ENCODE measurements at regions not wholly inside any gene's neighbourhood (a gene's known extent, or its start where the extent isn't known, plus 50 kb on each side); places are given as distances from the start of the nearest gene placed in this dataset.
A peak's percentile ranks its signal among the peaks of the same experiment; 100 is the strongest.
"Not testable (repeated sequence)": the region's sequence is repeated elsewhere in the genome, so short reads cannot be mapped to it uniquely, and the experiment has no call there.

DNA sequence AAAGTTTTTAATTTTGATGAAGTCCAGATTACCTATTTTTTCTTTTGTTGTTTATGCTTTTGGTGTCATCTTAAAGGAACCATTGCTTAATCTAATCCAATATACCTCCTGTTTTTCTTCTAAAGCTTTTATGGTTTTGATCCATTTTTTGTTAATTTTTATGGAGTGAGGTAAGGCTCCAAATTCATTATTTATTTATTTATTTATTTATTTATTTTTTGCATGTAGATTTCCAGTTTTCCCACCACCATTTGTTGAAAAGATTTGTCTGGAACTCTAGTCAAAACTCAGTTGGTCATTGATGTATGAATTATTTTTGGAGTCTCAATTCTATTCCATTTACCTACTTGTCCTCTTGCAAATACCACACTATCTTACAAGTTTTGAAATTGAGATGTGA, 99.4 kb upstream of the RBMS1 start:
- Histone ChIP-seq H3K4me1 (replicated peaks in 1 of 2) (no peaks in the 10 kb centered on the region), H3K4me3 (no peak overlapping the region), H3K27me3 (no peaks in the 10 kb centered on the region), H3K36me3 (replicated peaks in 1 of 2) (no peaks in the 10 kb centered on the region), H3K9me3 (replicated peaks in 1 of 3) (no peaks in the 10 kb centered on the region), H3K27ac (no peak overlapping the region)
- TF ChIP-seq POLR2A (IDR thresholded peaks at IDR 0.05), result no peak
- TF ChIP-seq CTCF (IDR thresholded peaks at IDR 0.05), result no peak
- DNase-seq, result no peak
- intact Hi-C loops (cut with DNase I), result no loop called here

- intact Hi-C loops (cut with DNase I), result no loop called here
- no peaks in the 10 kb centered on the region for H3K9me3 ChIP-seq (replicated peaks in 1 of 3)
These were observed 102.8 kb upstream of the RBMS1 start for GRCh38 chr2:160596441-160596840.

GRCh38 chr2:160600437-160600836, 106.8 kb upstream of the RBMS1 start:
- H3K36me3 ChIP-seq (replicated peaks in 1 of 2); H3K4me3 ChIP-seq; H3K27ac ChIP-seq; intact Hi-C loops (cut with DNase I); H3K4me1 ChIP-seq (replicated peaks in 1 of 2); DNase-seq; H3K27me3 ChIP-seq; H3K9me3 ChIP-seq (replicated peaks in 1 of 3): not testable (repeated sequence)
- 79 to 100% (median 86%) methylated on average over 1 of the region's 1 CpG for WGBS, 4 donors

More at GRCh38 chr2:160596441-160596840, 102.8 kb upstream of the RBMS1 start:
- DNase-seq, result no peak
- H3K27me3 ChIP-seq, result no peaks in the 10 kb centered on the region
- no peak overlapping the region for H3K27ac ChIP-seq
- H3K4me3 ChIP-seq, result no peak overlapping the region
- no peak for TF ChIP-seq CTCF (IDR thresholded peaks at IDR 0.05)
- no peak for TF ChIP-seq POLR2A (IDR thresholded peaks at IDR 0.05)
- H3K36me3 ChIP-seq (replicated peaks in 1 of 2), result no peaks in the 10 kb centered on the region
- H3K4me1 ChIP-seq (replicated peaks in 1 of 2), result no peaks in the 10 kb centered on the region

DNA sequence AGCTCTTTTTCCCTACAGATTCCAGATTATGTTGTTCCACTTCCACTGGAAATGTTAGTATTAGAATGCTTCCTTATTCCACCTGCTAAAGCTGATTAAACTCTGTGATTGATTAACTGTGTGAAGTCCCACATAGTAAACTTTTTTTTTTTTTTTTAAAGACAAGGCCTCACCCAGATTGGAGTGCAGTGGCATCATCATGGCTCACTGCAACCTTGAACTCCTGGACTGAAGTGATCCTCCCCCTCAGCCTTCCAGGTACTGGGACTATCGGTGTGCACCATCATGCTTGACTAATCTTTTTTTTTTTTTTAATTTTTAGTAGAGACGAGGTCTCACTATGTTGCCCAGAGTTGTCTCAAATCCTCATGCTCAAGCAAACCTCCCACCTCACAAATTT, 108.5 kb upstream of the RBMS1 start:
- Histone ChIP-seq H3K36me3 (replicated peaks in 1 of 2) (no peaks in the 10 kb centered on the region), H3K27me3 (no peaks in the 10 kb centered on the region), H3K4me1 (replicated peaks in 1 of 2) (no peaks in the 10 kb centered on the region), H3K27ac (no peak overlapping the region), H3K9me3 (replicated peaks in 1 of 3) (no peaks in the 10 kb centered on the region), H3K4me3 (no peak overlapping the region)
- intact Hi-C loops (cut with DNase I), result no loop called here
- TF ChIP-seq POLR2A (IDR thresholded peaks at IDR 0.05) (no peak), CTCF (IDR thresholded peaks at IDR 0.05) (no peak)
- 51 to 66% (median 51%) methylated on average over 2 of the region's 2 CpGs for WGBS, 4 donors
- DNase-seq, result peak in 2 of 7 donors; percentile 17 to 25

DNA sequence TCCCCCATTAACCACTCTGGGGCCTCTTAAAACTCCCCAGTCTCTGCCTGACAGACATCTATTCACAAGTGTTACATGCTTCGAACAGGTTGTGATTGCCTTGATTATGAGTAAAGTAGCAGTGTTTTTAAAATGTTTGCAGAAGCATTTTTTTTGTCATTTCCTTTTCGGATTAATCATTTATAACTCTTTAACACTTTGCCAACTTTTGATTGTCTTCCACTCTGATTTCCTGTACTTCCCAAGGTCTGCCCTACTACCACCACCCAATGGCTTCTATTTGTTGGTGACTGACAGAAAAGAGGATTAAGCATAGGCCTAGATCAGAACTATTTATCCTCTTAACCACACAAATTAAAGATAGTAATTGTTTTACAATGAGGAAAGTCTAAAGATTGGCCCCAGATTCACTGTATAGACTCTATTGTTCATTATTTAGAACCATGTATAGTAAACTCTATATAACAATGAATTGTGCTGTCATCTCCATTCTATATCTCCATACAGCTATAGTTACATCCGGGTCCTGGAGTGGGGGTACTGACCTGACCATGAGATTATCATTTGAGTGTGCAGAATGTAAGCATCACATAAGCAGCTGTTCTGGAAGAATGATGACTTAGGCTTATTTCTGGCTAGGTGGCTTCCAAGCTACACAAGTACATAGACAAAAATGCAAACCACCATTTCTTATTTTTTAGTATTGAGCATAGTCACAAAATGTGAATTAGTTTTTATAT, 110.3 kb upstream of the RBMS1 start:
- Histone ChIP-seq H3K36me3 (replicated peaks in 1 of 2) (no peaks in the 10 kb centered on the region), H3K4me3 (no peak overlapping the region), H3K27ac (no peak overlapping the region), H3K27me3 (no peaks in the 10 kb centered on the region), H3K9me3 (replicated peaks in 1 of 3) (no peaks in the 10 kb centered on the region), H3K4me1 (replicated peaks in 1 of 2) (no peaks in the 10 kb centered on the region)
- WGBS, 4 donors, result 56 to 76% (median 76%) methylated on average over 3 of the region's 3 CpGs
- TF ChIP-seq CTCF (IDR thresholded peaks at IDR 0.05) (no peak), POLR2A (IDR thresholded peaks at IDR 0.05) (no peak)
- no peak for DNase-seq
- intact Hi-C loops (cut with DNase I), result no loop called here
